ENCODE measurements at regions not wholly inside any gene's neighbourhood (a gene's known extent, or its start where the extent isn't known, plus 50 kb on each side); places are given as distances from the start of the nearest gene placed in this dataset.

GRCh38 chr17:34782271-34782670 is 179.0 kb downstream of the CCT6B start:
- Mint-ChIP-seq H3K36me3 (ENCODE audit: low read depth) (no peaks in the 10 kb centered on the region), H3K27me3 (no peaks in the 10 kb centered on the region), H3K9me3 (no peaks in the 10 kb centered on the region), H3K4me3 (no peak overlapping the region), H3K27ac (no peak overlapping the region), H3K4me1 (ENCODE audit: low read depth) (no peaks in the 10 kb centered on the region)
- CTCF ChIA-PET: interaction anchor here (1.6 kb wide), 1 partner anchor 9 kb away, joined by 3 read pairs; no protein-coding TSS in a partner anchor
- TF ChIP-seq, protein P1, sequence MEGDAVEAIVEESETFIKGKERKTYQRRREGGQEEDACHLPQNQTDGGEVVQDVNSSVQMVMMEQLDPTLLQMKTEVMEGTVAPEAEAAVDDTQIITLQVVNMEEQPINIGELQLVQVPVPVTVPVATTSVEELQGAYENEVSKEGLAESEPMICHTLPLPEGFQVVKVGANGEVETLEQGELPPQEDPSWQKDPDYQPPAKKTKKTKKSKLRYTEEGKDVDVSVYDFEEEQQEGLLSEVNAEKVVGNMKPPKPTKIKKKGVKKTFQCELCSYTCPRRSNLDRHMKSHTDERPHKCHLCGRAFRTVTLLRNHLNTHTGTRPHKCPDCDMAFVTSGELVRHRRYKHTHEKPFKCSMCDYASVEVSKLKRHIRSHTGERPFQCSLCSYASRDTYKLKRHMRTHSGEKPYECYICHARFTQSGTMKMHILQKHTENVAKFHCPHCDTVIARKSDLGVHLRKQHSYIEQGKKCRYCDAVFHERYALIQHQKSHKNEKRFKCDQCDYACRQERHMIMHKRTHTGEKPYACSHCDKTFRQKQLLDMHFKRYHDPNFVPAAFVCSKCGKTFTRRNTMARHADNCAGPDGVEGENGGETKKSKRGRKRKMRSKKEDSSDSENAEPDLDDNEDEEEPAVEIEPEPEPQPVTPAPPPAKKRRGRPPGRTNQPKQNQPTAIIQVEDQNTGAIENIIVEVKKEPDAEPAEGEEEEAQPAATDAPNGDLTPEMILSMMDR (IDR thresholded peaks at IDR 0.05): no peak
- intact Hi-C loops (cut with micrococcal nuclease): no loop called here
- POLR2A ChIA-PET: no interaction called here
- ATAC-seq (no peak), DNase-seq (no peak)

GRCh38 chr17:34781571-34782108 is 179.6 kb downstream of the CCT6B start:
- Mint-ChIP-seq H3K27ac (no peak overlapping the region), H3K36me3 (ENCODE audit: low read depth) (no peaks in the 10 kb centered on the region), H3K9me3 (no peaks in the 10 kb centered on the region), H3K4me1 (ENCODE audit: low read depth) (no peaks in the 10 kb centered on the region), H3K27me3 (no peaks in the 10 kb centered on the region), H3K4me3 (no peak overlapping the region)
- ChIA-PET POLR2A (no interaction called here), CTCF (interaction anchor here (1.6 kb wide), 1 partner anchor 9 kb away, joined by 3 read pairs; no protein-coding TSS in a partner anchor)
- intact Hi-C loops (cut with micrococcal nuclease): no loop called here
- ATAC-seq: no peak
- TF ChIP-seq, protein P1 (IDR thresholded peaks at IDR 0.05): no peak
- no peak for DNase-seq

DNA sequence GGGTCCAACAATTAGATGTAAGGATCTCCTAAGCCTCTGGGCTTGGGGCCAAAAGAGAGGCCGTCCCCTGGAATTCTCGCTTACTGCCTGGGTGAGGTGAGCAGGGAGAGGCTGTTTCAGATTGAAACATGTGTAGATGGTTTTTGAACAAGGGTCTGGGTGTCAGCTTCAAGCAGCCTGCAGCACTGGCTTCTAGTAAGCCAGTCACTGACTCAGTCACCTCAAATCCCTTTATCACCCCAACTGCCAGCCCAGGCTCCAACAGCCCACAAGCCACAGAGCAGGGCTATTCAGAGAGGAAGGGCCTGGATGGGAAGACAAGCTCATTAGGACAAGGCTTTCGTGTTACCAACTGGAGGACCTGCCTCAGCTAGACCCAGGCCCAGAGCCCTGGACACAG is 180.2 kb downstream of the CCT6B start:
- ChIA-PET POLR2A (no interaction called here), CTCF (interaction anchor here (1.6 kb wide), 1 partner anchor 8 kb away, joined by 3 read pairs; no protein-coding TSS in a partner anchor)
- no peaks in the 10 kb centered on the region for H3K4me1 Mint-ChIP-seq (ENCODE audit: low read depth)
- peaks cover 1% of the 10 kb centered on the region for H3K27me3 Mint-ChIP-seq
- no peak for DNase-seq
- no peaks in the 10 kb centered on the region for H3K9me3 Mint-ChIP-seq
- no peak overlapping the region for H3K4me3 Mint-ChIP-seq
- TF ChIP-seq, protein P1 (IDR thresholded peaks at IDR 0.05): no peak
- no peak for ATAC-seq
- no peak overlapping the region for H3K27ac Mint-ChIP-seq
- H3K36me3 Mint-ChIP-seq (ENCODE audit: low read depth): no peaks in the 10 kb centered on the region
- intact Hi-C loops (cut with micrococcal nuclease): no loop called here

- Mint-ChIP-seq H3K27me3 (peaks cover 3% of the 10 kb centered on the region), H3K4me3 (no peak overlapping the region), H3K9me3 (no peaks in the 10 kb centered on the region), H3K36me3 (ENCODE audit: low read depth) (no peaks in the 10 kb centered on the region), H3K4me1 (ENCODE audit: low read depth) (no peaks in the 10 kb centered on the region), H3K27ac (no peak overlapping the region)
- no peak for DNase-seq
- intact Hi-C loops (cut with micrococcal nuclease): no loop called here
- ChIA-PET CTCF (no interaction called here), POLR2A (no interaction called here)
- ATAC-seq: no peak
- TF ChIP-seq, protein P1 (IDR thresholded peaks at IDR 0.05): no peak
Observed at GRCh38 chr17:34780438-34780837, 180.8 kb downstream of the CCT6B start.

- Mint-ChIP-seq H3K27me3 (peaks cover 11% of the 10 kb centered on the region), H3K27ac (no peak overlapping the region), H3K9me3 (no peaks in the 10 kb centered on the region), H3K36me3 (ENCODE audit: low read depth) (no peaks in the 10 kb centered on the region), H3K4me1 (ENCODE audit: low read depth) (no peaks in the 10 kb centered on the region), H3K4me3 (no peak overlapping the region)
- CTCF ChIA-PET: no interaction called here
- POLR2A ChIA-PET: no interaction called here
- ATAC-seq (no peak), DNase-seq (no peak)
- TF ChIP-seq, protein P1 (IDR thresholded peaks at IDR 0.05): no peak
- intact Hi-C loops (cut with micrococcal nuclease): no loop called here
Observed at GRCh38 chr17:34776456-34777443, 184.5 kb downstream of the CCT6B start.
